Heart left ventricle (tissue), 13 donors: ENCODE measurements at regions not wholly inside any gene's neighbourhood (a gene's known extent, or its start where the extent isn't known, plus 50 kb on each side); places are given as distances from the start of the nearest gene placed in this dataset.

ENCODE experiments used
- POLR2A ChIP-seq, 2 donors: fragments of 450-650 bp; IDR thresholded peaks; one replicate each; pipeline ENCODE4 v1.6.1; 2017; ENCODE audit warnings: antibody characterized with exemption in 2 of 2, mild to moderate bottlenecking in 2 of 2, moderate library complexity in 2 of 2
- TF ChIP-seq, protein P1 (sequence below), 12 donors: fragments of 200-600 bp; sonication (generic) in 4 of 12; IDR thresholded peaks; one replicate each; pipeline versions ENCODE4 v1.5.0 to v1.8.0; 2018 to 2022; ENCODE audit warnings: antibody characterized with exemption in 12 of 12, mild to moderate bottlenecking in 5 of 12
- donor health status: ischemic (EF 13 %, LVEDD 7.1; RV severe dilation, severe dysfunction).
- donor health status: DM: no; HTN: yes; CAD: no.
- donor health status: DM: no; HTN: no; CAD: no.
- donor health status: ischemic (EF 25% LVEDD 6.9; RV normal size, moderate dysfunction).
- donor health status: ischemic (EF 25% LVEDD 5.7; RV mildly dilated, moderate dysfunction).
- donor health status: ischemic (EF 35%, LVEDD 5.7; RV mildly dilated, moderate dysfunction).
- donor health status: nonischemic (EF 11% LVEDD 7.7; RV severe dilation, severe dysfunction).
- donor health status: DM: yes; HTN: yes; CAD: no.
- donor health status: PGD.
- donor health status: ischemic (EF 29% LVEDD 5.4; RV normal size, mild dysfunction).
- donor health status: nonischemic (EF 23%, LVEDD 6.1; RV moderate dilation, normal function).

DNA sequence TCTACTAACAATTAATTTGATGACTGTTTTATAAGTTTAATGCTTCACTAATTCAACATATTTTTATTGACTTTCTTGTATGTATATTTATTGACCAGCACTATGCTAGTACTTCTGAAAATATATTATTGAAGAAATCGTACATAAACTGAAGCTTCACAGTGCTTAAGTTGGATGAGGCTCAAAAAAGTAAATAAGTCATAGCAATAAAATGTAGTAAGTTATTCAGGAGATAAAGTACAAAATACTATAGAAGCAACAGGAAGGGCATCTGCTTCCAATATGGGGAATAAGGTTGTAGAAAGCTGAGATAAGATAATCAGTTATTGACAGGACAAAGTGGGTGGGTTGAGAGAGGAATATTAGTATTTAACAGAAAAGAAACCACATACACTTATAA is 944.9 kb upstream of the MIR17HG start:
- TF ChIP-seq, protein P1, sequence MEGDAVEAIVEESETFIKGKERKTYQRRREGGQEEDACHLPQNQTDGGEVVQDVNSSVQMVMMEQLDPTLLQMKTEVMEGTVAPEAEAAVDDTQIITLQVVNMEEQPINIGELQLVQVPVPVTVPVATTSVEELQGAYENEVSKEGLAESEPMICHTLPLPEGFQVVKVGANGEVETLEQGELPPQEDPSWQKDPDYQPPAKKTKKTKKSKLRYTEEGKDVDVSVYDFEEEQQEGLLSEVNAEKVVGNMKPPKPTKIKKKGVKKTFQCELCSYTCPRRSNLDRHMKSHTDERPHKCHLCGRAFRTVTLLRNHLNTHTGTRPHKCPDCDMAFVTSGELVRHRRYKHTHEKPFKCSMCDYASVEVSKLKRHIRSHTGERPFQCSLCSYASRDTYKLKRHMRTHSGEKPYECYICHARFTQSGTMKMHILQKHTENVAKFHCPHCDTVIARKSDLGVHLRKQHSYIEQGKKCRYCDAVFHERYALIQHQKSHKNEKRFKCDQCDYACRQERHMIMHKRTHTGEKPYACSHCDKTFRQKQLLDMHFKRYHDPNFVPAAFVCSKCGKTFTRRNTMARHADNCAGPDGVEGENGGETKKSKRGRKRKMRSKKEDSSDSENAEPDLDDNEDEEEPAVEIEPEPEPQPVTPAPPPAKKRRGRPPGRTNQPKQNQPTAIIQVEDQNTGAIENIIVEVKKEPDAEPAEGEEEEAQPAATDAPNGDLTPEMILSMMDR (IDR thresholded peaks at IDR 0.05): no peak
- TF ChIP-seq POLR2A (IDR thresholded peaks at IDR 0.05): no peak
